ENCODE measurements at regions not wholly inside any gene's neighbourhood (a gene's known extent, or its start where the extent isn't known, plus 50 kb on each side); places are given as distances from the start of the nearest gene placed in this dataset.
"Not testable (repeated sequence)": the region's sequence is repeated elsewhere in the genome, so short reads cannot be mapped to it uniquely, and the experiment has no call there.

GRCh38 chr1:88608139-88608943 is 75.7 kb upstream of the PKN2 start:
- DNase-seq = no peak

- DNase-seq = peak; percentile 5
Measured at GRCh38 chr1:88609051-88609450, 75.0 kb upstream of the PKN2 start.

GRCh38 chr1:88610687-88611086 is 73.4 kb upstream of the PKN2 start:
- DNase-seq = no peak

GRCh38 chr1:88612292-88612691 is 71.8 kb upstream of the PKN2 start:
- DNase-seq = no peak

GRCh38 chr1:88612773-88613172 is 71.3 kb upstream of the PKN2 start:
- DNase-seq = no peak

- DNase-seq = no peak
Measured at GRCh38 chr1:88618331-88618730, 65.7 kb upstream of the PKN2 start.

GRCh38 chr1:88623101-88623500 is 61.0 kb upstream of the PKN2 start:
- DNase-seq = not testable (repeated sequence)

Data from DMS153 (cell line).